ENCODE measurements at regions not wholly inside any gene's neighbourhood (a gene's known extent, or its start where the extent isn't known, plus 50 kb on each side); places are given as distances from the start of the nearest gene placed in this dataset.
"Not testable (repeated sequence)": the region's sequence is repeated elsewhere in the genome, so short reads cannot be mapped to it uniquely, and the experiment has no call there.

DNA sequence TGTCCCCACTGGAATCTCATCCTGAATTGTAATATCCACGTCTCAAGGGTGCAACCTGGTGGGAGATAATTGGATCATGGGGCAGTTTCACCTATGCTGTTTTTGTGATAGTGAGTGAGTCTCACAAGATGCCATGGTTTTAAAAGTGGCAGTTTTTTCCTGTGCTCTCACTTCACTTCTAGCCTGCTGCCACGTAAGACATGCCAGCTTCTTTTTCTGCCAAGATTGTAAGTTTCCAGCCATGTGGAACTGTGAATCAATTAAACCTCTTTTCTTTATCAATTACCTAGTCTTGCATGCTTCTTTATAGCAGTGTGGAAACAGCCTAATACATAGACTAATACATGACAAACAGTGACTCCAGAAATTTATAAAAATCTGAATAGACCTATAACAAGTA, 1131.8 kb downstream of the PCDH7 start:
- no peak for DNase-seq

DNA sequence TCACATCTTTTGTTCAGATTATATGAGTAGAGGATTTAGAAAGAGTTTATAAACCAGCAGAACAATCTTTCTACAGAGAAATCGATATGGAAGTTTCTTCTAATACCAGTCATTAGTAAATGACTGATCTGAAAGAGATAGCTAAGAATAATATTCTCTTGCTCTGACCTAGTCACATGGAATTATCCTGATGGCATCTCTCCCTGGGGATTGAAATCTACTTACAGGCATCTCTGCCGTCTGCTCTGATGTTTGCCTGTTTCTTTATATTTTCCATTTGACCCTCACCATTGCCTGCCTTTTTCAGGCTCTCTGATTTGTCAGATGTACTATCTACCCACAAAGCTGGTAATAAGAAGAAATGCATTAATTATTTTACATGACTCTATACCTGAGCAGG, 1157.3 kb downstream of the PCDH7 start:
- DNase-seq: no peak

DNA sequence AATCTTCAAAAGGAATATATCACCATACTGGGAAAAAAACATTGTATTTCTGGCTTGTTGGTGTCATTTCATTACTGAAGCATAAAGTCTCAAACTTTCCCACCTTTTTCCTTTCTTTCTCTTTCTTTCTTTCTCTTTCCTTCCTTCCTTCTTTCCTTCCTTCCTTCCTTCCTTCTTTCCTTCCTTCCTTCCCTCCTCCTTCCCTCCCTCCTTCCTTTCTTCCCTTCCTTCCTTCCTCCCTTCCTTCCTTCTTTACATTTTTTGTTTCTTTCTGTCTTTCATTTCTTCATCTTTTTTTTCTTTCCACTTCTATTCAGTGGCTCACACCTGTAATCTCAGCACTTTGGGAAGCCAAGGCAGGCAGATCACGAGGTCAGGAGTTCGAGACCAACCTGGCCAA, 1160.7 kb downstream of the PCDH7 start:
- not testable (repeated sequence) for DNase-seq

DNA sequence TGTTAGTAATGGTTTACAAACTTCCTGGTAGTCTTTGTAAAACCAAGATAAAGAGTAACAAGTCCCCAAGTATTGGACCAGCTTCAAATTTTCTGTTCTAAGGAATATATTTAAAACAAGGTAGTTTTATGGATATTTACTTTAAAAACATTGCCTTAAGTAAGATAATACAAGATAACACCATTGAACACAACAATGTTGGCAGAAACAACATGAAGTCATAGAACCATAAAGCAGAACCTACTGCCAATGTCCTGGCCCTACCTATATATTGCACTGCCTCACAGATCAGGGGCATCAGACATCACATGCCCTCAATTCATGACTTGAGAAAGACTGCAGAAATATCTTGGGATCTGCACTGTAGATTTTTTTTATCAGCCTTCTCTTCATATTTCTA, 1176.2 kb downstream of the PCDH7 start:
- no peak for DNase-seq

DNA sequence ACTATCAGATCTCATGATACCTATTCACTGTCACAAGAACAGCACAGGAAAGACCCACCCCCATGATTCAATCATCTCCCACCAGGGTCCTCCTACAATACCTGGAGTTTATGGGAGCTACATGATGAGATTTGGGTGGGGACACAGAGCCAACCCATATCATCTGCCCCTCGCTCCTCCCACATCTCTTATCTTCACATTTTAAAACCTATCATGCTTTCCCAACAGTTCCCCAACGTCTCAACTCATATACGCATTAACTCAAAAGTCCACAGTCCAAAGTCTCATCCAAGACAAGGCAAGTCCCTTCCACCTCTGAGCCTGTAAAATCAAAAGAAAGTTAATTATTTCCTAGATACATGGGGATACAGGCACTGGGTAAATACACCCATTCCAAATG, 1185.2 kb downstream of the PCDH7 start:
- DNase-seq: no peak

DNA sequence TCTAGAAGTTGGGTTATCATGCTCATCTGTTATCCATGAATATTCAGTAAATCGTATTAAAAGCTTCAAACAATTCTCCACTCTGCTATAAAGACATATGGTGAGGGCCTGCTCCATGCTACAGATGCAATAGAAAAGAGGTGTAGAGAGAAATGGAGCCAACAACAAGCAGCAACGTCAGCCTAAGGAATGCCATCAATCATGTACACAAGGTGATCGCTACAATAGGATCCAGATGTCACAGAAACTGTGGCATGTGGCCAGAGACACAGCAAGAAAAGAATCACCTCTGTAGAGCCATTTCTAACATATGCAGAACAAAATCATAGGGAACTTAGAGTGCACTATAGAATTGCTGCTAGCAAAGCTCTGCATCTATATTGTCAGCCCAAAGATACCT, 1188.1 kb downstream of the PCDH7 start:
- no peak for DNase-seq

DNA sequence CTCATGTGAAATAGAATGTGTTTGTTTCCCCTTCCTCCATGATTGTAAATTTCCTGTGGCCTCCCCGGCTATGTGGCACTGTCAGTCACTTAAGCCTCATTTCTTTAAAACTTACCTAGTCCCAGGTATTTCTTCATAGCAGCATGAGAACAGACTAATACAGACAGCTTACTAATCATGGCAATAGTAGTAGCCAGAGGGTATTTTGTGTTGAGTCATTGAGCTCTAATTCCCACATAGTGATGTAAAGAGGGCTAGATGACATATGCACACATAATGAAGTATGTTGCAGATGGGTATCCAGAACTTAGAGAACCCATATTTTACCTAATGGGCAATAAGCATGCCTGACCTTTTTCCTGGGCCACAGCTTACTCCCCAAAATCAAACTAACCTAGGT, 1197.2 kb downstream of the PCDH7 start:
- no peak for DNase-seq

DNA sequence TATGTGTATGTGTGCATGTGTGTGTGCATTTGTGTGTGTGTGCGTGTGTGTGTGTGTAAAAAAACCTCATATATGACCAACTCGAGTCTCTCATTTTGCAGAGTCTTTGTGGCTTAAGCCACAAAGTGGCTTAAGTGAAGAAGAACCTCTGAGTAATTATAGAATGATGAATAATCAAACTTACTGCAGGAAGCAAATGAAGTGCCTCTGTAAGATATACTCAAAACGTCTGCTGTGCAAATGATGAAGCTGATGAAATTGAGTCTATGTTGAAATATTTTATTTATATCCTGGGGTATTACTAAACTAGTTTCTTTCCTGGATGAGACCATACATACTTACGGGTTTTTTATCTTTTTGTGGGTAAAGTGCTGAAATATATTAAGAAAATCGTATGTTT, 1198.7 kb downstream of the PCDH7 start:
- DNase-seq: no peak

DNA sequence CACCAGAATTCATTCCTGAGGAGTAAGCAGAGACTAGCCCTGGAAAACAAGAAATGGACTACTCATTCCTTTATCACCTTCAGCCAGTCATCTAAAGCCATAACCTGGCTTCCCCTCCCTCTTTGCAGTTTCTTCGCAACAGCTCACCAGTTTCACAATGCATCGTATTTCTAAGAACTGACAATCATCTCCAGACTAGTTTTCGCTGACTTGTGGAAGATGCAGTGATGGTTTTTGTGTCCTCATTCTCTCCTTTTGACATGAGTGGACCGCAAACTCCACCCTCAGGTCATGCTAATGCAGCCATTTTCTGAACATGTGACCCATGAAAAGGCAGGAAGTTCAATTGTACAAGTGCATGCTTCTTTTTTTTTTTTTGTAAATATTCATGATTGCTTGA, 1203.5 kb downstream of the PCDH7 start:
- DNase-seq: no peak

DNA sequence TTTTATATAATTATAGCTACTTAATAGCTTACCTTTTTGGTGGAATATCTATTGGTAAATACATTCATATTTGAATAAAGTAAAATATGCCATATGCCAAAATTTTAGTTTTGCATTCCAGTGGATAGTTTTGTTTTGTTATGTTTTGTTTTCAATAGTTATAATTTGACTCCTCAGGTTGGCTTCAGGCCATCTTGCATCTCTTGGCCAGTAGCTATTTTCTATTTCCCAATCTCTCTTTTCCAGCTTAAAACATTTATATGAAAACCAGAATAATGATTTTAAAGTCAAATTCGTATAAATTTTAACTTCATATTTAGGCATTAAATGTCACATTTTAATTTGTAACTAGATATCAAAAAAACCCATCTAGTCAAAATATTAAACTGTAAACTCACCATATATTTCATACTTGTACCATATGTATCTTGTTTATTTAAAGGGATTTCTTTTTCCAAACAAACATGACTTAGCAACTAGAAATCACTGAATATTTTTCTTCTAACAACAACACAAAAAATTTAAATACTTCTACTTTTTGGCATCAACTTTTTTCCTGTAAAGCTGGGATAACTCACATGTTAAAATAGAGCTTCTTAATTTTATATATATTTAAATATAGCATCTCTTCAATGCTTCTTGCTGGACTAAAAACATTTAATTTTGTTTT, 1209.6 kb downstream of the PCDH7 start:
- no peak for DNase-seq

DNA sequence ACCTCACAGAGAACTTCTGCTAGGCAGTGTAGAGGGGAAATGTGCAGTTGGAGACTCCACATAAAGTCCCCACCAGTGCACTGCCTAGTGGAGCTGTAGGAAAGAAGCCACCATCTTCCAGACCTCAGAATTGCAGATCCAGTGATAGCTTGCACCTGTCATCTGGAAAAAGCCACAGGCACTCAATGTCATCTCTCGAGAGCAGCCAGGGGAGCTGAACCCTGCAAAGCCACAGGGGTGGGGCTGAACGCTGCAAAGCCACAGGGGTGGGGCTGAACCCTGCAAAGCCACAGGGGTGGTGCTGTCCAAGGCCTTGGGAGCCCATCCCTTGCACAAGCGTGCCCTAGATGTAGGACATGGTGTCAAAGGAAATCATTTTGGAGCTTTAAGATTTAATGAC, 1226.3 kb downstream of the PCDH7 start:
- no peak for DNase-seq

DNA sequence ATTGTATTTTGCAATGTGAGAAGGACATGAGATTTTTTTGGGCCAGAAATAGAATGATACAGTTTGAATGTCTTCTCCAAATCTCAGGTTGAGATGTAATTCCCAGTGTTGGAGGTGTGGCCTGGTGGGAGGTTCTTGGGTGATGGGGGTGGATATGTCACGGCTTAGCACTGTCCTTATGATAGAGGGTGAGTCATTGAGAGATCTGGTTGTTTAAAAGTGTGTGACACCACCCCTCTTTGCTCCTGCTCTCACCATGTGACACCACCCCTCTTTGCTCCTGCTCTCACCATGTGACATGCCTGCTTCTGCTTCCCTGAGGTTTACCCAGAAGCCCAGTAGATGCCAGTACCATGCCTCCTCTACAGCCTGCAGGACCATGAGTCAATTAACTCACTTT, 1226.9 kb downstream of the PCDH7 start:
- DNase-seq: no peak

DNA sequence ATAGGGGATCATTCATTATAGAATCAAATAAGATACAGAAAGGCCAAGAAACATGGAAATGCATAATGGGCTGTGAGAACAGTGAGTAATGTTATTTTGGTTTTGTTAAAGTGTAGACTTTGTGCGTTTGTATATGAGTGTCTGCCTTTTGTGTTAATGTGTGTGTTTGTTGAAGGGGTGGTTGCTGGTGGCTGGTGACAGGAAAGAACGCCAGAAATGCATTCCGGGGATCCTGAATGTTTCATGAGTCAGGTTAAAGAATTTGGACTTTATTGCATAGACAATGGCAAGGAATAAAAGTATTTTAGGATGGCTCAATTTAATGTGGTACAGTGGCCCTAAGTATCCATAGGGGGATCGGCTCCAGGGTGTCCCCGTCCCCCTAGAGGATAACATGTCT, 1228.9 kb downstream of the PCDH7 start:
- no peak for DNase-seq

DNA sequence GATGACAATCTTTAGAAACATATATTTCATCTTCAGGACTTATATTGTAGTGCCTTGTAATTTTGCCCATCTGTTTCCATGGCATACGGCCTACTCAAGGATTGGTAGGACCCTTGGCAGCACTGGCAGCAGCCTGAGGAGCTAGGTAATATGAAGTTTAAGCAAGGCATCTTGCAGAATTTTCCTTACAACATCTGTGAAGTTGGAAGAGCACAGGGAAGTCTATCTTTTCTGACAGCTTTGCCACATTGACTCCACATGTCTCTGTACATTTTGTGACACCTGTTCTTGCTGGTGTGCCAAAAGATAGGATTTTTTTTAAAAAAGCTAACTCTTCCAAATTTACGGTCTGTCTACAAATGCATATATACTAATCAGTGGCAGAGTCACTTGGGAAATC, 1235.2 kb downstream of the PCDH7 start:
- no peak for DNase-seq

DNA sequence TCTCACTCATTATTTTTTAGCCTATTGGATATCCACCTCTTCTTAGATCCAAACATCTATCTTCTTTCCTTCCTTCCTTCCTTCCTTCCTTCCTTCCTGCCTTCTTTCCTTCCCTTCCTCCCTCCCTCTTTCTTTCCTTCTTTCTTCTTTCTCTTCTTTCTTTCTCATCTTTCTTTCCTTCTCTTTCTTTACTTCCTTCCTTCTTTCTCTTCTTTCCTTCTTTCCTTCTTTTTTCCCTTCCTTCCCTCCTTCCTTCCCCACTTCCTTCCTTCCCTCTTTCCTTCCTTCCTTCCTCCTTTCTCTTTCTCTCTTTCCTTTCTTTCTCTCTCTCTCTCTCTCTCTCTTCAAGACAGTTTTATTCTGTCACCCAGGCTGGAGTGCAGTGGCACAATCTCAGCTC, 1239.8 kb downstream of the PCDH7 start:
- DNase-seq: no peak

DNA sequence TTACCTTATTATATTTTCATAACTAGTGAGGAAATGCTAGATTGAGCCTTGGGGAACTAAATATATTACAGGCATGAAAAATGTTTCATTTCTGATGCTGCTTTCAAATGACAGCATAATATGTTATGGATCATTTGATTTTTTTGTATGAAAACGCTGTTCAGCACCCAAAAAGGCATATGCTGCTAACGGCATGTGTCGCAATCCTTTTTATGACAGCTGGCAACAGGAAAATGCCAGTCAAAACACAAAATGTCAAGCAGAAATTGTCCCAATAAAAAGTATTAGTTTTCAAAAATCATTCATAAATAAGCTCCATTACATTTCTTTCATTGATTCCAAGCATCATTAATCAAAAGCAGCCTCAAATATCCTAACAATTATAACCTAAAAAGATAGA, 1244.5 kb downstream of the PCDH7 start:
- no peak for DNase-seq

DNA sequence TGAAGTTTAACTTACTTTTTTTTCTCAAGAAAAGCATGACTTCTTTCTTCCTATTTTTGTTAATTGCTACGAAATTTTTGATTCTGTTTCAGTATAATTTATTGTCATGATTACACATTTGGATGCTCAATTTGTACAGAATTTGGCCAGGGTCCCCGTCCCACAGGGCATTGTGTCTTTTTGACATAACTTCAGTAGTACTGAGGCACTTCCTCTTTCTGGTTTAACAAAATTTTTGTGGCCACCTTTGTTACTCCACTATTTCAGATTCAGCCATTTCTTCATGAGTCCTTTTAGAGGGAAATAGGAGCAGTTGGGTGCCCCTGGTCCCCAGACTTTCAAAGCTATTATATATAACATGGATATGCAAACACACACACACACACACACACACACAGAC, 1248.7 kb downstream of the PCDH7 start:
- no peak for DNase-seq

DNA sequence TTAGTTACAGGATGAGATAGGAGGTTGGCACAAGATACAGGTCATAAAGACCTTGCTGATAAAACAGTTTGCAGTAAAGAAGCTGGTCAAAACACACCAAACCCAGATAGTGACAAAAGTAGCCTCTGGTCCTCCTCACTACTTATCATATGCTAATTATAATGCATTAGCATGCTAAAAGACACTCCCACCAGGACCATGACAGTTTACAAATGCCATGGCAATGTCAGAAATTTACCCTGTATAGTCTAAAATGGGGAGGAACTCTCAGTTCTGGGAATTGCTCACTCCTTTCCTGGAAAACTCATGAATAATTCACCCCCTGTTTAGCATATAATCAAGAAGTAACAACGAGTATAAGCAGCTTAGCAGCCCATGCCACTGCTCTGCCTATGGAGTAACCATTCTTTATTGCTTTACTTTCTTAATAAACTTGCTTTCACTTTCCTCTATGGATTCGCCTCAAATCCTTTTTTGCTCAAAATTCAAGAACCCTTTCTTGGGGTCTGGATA, 1254.4 kb downstream of the PCDH7 start:
- no peak for DNase-seq

DNA sequence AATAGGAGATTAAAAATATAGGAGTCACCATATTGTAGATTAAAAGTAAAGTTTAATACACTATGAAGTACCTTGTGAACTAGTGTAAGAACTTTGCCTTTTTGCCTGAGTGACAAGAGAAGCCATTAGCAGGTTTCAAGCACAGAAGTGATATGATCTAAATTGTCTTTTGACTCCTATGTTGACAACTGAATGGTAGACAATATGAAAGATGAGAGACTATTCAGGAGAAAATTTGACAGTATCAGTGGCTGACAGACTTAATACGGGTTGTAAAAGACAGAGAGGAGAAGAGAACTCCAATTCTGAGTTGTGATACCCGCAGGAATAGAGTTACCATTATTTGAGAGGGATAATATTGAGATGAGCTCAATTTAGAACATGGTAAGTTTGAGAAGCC, 1259.8 kb downstream of the PCDH7 start:
- DNase-seq: no peak

DNA sequence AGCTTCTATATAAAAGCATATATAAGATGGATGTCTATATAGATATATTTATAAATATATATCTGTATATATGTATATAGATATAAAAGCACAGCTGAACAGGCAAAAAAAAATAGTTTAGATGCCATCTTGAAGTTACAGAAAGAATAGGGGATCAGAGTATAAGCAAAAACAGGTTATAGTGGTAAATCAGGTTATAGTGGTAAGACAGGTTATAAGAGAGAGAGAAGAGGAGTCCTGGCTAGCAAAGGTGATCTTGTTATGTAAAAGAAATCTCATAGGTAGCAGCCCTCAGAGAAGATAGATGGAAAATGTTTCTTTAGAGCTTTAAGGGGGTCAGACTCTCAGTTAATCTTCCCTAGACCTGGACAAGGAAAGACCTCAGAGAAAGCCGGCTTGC, 1263.1 kb downstream of the PCDH7 start:
- no peak for DNase-seq

DNA sequence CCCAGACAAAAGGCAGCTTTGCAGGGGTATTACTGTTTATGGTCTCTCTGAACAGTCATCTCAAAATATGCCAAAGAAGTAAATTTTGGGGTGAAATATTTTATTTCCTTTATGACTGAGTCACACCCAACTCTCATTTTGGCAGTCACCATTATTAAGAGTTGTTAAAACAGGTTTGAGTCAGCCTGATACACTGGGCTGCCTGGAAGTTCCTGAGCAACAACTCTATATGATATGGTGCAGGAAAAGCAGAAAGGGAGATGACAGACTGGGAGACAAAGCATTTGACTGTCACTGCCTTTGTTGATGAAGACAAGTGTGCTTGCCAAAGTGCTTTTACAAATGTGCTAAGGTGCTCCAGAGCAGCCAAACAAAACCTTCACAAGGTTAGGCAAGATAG, 1263.5 kb downstream of the PCDH7 start:
- DNase-seq: no peak

DNA sequence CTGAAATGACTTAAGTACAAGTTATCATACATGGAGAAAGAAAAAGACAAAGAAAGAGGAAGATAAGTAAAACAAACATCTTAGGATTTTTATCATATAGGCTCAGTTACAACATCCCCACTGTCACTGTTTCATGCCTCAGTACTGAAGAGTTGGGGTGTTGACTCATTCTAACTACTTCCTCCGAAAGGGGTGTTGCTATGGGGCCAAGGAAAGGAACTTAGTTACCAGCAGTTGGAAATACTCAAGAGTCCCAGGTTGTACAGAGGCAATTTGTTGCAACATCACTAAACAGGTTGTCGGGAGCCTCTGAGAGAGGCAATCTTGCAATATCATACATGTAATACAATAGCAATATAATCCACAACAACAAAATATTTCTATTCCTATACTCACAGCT, 1264.7 kb downstream of the PCDH7 start:
- DNase-seq: no peak

DNA sequence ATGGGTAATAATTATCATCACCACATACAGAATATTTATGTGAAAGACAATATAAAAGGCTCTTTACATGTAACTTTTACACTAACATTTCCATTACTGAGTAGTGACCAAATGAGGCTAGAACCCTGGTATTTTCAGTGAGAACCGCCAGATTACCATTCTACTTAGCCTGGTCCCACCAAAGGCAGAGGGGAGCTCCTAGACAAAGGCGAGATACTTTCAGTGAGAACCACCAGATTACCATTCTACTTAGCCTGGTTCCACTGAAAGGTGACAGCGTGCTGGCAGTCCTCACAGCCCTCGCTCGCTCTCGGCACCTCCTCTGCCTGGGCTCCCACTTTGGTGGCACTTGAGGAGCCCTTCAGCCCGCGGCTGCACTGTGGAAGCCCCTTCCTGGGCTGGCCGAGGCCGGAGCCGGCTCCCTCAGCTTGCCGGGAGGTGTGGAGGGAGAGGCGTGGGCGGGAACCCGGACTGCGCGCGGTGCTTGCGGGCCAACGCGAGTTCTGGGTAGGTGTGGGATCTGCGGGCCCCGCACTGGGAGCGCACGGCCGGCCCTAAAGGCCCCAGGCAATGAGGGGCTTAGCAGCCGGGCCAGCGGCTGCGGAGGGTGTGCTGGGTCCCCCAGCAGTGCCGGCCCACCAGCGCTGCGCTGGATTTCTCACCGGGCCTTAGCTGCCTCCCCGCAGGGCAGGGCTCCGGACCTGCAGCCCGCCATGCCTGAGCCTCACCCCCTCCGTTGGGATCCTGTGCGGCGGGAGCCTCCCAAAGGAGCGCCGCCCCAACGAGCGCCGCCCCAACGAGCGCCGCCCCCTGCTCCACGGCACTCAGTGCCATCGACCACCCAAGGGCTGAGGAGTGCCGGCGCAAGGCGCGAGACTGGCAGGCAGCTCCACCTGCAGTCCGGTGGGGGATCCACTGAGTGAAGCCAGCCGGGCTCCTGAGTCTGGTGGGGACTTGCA, 1276.1 kb downstream of the PCDH7 start:
- DNase-seq: no peak

DNA sequence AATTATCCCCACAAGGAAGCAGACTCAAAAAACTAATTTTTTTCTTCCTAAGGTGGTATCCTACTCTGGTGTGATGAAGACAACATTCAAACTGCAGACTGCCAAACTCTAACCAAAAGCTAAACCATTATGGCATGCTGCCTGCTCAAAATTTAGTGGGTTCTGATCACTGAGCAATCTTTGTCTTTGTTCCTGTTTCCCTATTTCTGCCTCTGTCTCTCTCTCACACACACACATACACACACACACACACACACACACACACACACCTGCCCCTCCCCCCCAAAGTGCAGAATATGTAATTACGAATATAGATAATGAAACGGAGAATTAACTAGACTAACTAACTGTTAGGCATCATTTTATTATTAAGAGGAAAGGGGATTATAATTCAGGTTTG, 1278.6 kb downstream of the PCDH7 start:
- no peak for DNase-seq
